ENCODE measurements at regions not wholly inside any gene's neighbourhood (a gene's known extent, or its start where the extent isn't known, plus 50 kb on each side); places are given as distances from the start of the nearest gene placed in this dataset.
"Not testable (repeated sequence)": the region's sequence is repeated elsewhere in the genome, so short reads cannot be mapped to it uniquely, and the experiment has no call there.

DNA sequence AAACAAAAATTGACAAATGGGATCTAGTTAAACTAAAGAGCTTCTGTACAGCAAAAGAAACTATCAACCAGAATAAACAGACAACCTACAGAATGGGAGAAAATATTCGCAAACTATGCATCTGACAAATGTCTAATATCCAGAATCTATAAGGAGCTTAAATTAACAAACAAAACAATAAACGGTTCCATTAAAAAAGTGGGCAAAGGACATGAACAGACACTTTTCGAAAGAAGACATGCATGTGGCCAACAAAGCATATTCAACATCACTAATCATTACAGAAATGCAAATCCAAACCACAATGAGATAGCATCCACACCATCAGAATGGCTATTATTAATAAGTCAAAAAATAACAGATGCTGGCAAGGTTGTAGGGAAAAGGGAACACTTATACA, 50.5 kb upstream of the MED13L start:
- TF ChIP-seq, protein P1, sequence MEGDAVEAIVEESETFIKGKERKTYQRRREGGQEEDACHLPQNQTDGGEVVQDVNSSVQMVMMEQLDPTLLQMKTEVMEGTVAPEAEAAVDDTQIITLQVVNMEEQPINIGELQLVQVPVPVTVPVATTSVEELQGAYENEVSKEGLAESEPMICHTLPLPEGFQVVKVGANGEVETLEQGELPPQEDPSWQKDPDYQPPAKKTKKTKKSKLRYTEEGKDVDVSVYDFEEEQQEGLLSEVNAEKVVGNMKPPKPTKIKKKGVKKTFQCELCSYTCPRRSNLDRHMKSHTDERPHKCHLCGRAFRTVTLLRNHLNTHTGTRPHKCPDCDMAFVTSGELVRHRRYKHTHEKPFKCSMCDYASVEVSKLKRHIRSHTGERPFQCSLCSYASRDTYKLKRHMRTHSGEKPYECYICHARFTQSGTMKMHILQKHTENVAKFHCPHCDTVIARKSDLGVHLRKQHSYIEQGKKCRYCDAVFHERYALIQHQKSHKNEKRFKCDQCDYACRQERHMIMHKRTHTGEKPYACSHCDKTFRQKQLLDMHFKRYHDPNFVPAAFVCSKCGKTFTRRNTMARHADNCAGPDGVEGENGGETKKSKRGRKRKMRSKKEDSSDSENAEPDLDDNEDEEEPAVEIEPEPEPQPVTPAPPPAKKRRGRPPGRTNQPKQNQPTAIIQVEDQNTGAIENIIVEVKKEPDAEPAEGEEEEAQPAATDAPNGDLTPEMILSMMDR (conservative IDR thresholded peaks at IDR 0.05; ENCODE audit: low read depth, low read length) = not testable (repeated sequence)
- not testable (repeated sequence) for TF ChIP-seq CEBPB, POLR2A (IDR thresholded peaks at IDR 0.05; ENCODE audit: low read depth, low read length)
- TF ChIP-seq, protein P2, sequence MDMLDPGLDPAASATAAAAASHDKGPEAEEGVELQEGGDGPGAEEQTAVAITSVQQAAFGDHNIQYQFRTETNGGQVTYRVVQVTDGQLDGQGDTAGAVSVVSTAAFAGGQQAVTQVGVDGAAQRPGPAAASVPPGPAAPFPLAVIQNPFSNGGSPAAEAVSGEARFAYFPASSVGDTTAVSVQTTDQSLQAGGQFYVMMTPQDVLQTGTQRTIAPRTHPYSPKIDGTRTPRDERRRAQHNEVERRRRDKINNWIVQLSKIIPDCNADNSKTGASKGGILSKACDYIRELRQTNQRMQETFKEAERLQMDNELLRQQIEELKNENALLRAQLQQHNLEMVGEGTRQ (IDR thresholded peaks at IDR 0.05; ENCODE audit: low read depth, low read length) = not testable (repeated sequence)

Data from IMR-90 (cell line).